Chondrocyte (in vitro differentiated cells): ENCODE measurements at regions not wholly inside any gene's neighbourhood (a gene's known extent, or its start where the extent isn't known, plus 50 kb on each side); places are given as distances from the start of the nearest gene placed in this dataset.

ENCODE experiments used
- DNase-seq: peaks from one replicate; pipeline ENCODE4 v3.0.0; 2021; ENCODE audit warnings: mixed read lengths, low spot score
- H3K27ac Mint-ChIP-seq: one replicate; pipeline ENCODE4 v1.8.0; 2021; ENCODE audit warnings: mild to moderate bottlenecking, moderate library complexity, mixed read lengths; ENCODE audit not compliant: unreplicated experiment
- H3K27me3 Mint-ChIP-seq: 2 replicates; pipeline ENCODE4 v1.8.0; 2021; ENCODE audit warnings: low read depth, mixed read lengths
- H3K36me3 Mint-ChIP-seq: 2 replicates; pipeline ENCODE4 v1.8.0; 2021; ENCODE audit warnings: low read depth, mixed read lengths
- H3K4me1 Mint-ChIP-seq: 2 replicates; pipeline ENCODE4 v1.8.0; 2021; ENCODE audit warnings: low read depth, mild to moderate bottlenecking, mixed read lengths
- H3K4me3 Mint-ChIP-seq: one replicate; pipeline ENCODE4 v1.8.0; 2021; ENCODE audit warnings: mild to moderate bottlenecking, moderate library complexity, mixed read lengths; ENCODE audit not compliant: unreplicated experiment
- H3K9me3 Mint-ChIP-seq: 2 replicates; pipeline ENCODE4 v1.8.0; 2021; ENCODE audit warnings: low read depth, mixed read lengths
- CTCF ChIP-seq: fragments of 200-600 bp; sonication (generic); IDR thresholded peaks from 2 replicates; pipeline ENCODE4 v1.5.0; 2021; ENCODE audit warnings: antibody characterized with exemption, mild to moderate bottlenecking, moderate library complexity

- no peak overlapping the region for H3K4me3 Mint-ChIP-seq
- TF ChIP-seq CTCF: no peak
- H3K4me1 Mint-ChIP-seq: peaks cover 55% of the 10 kb centered on the region
- DNase-seq: no peak
- H3K36me3 Mint-ChIP-seq: peaks cover 2% of the 10 kb centered on the region
- H3K27ac Mint-ChIP-seq: peak overlapping the region; percentile 28
- no peaks in the 10 kb centered on the region for H3K9me3 Mint-ChIP-seq
- H3K27me3 Mint-ChIP-seq: no peaks in the 10 kb centered on the region
These were observed 145.2 kb upstream of the SFRP2 start for GRCh38 chr4:153933915-153934687.

GRCh38 chr4:153931804-153932203 lies 142.9 kb upstream of the SFRP2 start:
- no peak for TF ChIP-seq CTCF
- peaks cover 2% of the 10 kb centered on the region for H3K36me3 Mint-ChIP-seq
- DNase-seq: no peak
- H3K27me3 Mint-ChIP-seq: no peaks in the 10 kb centered on the region
- peak overlapping the region; percentile 55 for H3K27ac Mint-ChIP-seq
- H3K4me1 Mint-ChIP-seq: peaks cover 59% of the 10 kb centered on the region
- no peak overlapping the region for H3K4me3 Mint-ChIP-seq
- no peaks in the 10 kb centered on the region for H3K9me3 Mint-ChIP-seq

- Mint-ChIP-seq H3K4me3 (peak overlapping the region; percentile 4), H3K27me3 (no peaks in the 10 kb centered on the region), H3K27ac (peak overlapping the region; percentile 62), H3K36me3 (peaks cover 2% of the 10 kb centered on the region), H3K4me1 (peaks cover 44% of the 10 kb centered on the region), H3K9me3 (no peaks in the 10 kb centered on the region)
- TF ChIP-seq CTCF: no peak
- DNase-seq: no peak
These were observed 140.8 kb upstream of the SFRP2 start for GRCh38 chr4:153929675-153930074.

GRCh38 chr4:153927451-153927850 lies 138.6 kb upstream of the SFRP2 start:
- peak overlapping the region; percentile 42 for H3K27ac Mint-ChIP-seq
- no peaks in the 10 kb centered on the region for H3K9me3 Mint-ChIP-seq
- H3K36me3 Mint-ChIP-seq: no peaks in the 10 kb centered on the region
- no peak for TF ChIP-seq CTCF
- H3K4me1 Mint-ChIP-seq: peaks cover 30% of the 10 kb centered on the region
- H3K27me3 Mint-ChIP-seq: no peaks in the 10 kb centered on the region
- H3K4me3 Mint-ChIP-seq: no peak overlapping the region
- no peak for DNase-seq

GRCh38 chr4:153922148-153922547 lies 133.3 kb upstream of the SFRP2 start:
- Mint-ChIP-seq H3K4me1 (peaks cover 1% of the 10 kb centered on the region), H3K4me3 (no peak overlapping the region), H3K27me3 (no peaks in the 10 kb centered on the region), H3K9me3 (no peaks in the 10 kb centered on the region), H3K27ac (no peak overlapping the region), H3K36me3 (no peaks in the 10 kb centered on the region)
- no peak for DNase-seq
- TF ChIP-seq CTCF: no peak
